WTC11 (cell line): ENCODE measurements at regions not wholly inside any gene's neighbourhood (a gene's known extent, or its start where the extent isn't known, plus 50 kb on each side); places are given as distances from the start of the nearest gene placed in this dataset.
A peak's percentile ranks its signal among the peaks of the same experiment; 100 is the strongest.

Experiments used
- ATAC-seq: fragments of 200-7000 bp; cut with Tn5 transposase; 2 replicates; pipeline ENCODE4 v1.10.0; 2021; ENCODE audit warnings: mild to moderate bottlenecking, moderate library complexity
- CTCF ChIA-PET: fragments of 300-600 bp; sonication (Branson Sonifier 250); formaldehyde crosslinking; loops from one replicate; lab custom pipeline; 2021; ENCODE audit warnings: antibody characterized with exemption; lab: Charles Lee
- POLR2A ChIA-PET: fragments of 350-600 bp; sonication (Branson Sonifier 250); formaldehyde crosslinking; loops from one replicate; lab custom pipeline; 2021; ENCODE audit warnings: antibody characterized with exemption; lab: Charles Lee
- DNase-seq: peaks from one replicate; pipeline ENCODE4 v3.0.0; 2021; ENCODE audit warnings: low spot score
- H3K27ac Mint-ChIP-seq: 2 replicates; pipeline ENCODE4 v1.8.0; 2021; ENCODE audit warnings: mixed read lengths
- H3K27me3 Mint-ChIP-seq: 2 replicates; pipeline ENCODE4 v1.8.0; 2021; ENCODE audit warnings: low read depth, mild to moderate bottlenecking, moderate library complexity, mixed read lengths
- H3K36me3 Mint-ChIP-seq: 2 replicates; pipeline ENCODE4 v1.8.0; 2021; ENCODE audit warnings: mixed read lengths
- H3K4me1 Mint-ChIP-seq: 2 replicates; pipeline ENCODE4 v1.8.0; 2022; ENCODE audit warnings: mixed read lengths
- H3K4me3 Mint-ChIP-seq: 2 replicates; pipeline ENCODE4 v1.8.0; 2021; ENCODE audit warnings: mild to moderate bottlenecking, moderate library complexity, mixed read lengths
- H3K9me3 Mint-ChIP-seq: 2 replicates; pipeline ENCODE4 v1.8.0; 2021; ENCODE audit warnings: mixed read lengths
- AR ChIP-seq: fragments of 250-450 bp; sonication (Bioruptor Pico); IDR thresholded peaks from 2 replicates; pipeline ENCODE4 v1.9.0; 2021; ENCODE audit warnings: mild to moderate bottlenecking
- ATF3 ChIP-seq: sonication (generic); formaldehyde crosslinking; conservative IDR thresholded peaks from 2 replicates; pipeline ENCODE4 v1.8.1; 2022; ENCODE audit warnings: mild to moderate bottlenecking, missing genetic modification reagents
- CBFB ChIP-seq: sonication (generic); formaldehyde crosslinking; IDR thresholded peaks from 2 replicates; pipeline ENCODE4 v1.8.1; 2022; ENCODE audit warnings: mild to moderate bottlenecking, low read depth, missing genetic modification reagents
- CTCF ChIP-seq: fragments of 200-600 bp; IDR thresholded peaks from 2 replicates; pipeline ENCODE4 v1.8.0; 2022; ENCODE audit warnings: antibody characterized with exemption
- IRF1 ChIP-seq: sonication (generic); formaldehyde crosslinking; IDR thresholded peaks from 2 replicates; pipeline ENCODE4 v1.8.0; 2023; ENCODE audit warnings: missing genetic modification reagents
- JUN ChIP-seq: sonication (generic); formaldehyde crosslinking; IDR thresholded peaks from 2 replicates; pipeline ENCODE4 v1.8.0; 2023; ENCODE audit warnings: mild to moderate bottlenecking, missing genetic modification reagents
- MAX ChIP-seq: sonication (generic); formaldehyde crosslinking; IDR thresholded peaks from 2 replicates; pipeline ENCODE4 v1.8.0; 2022; ENCODE audit warnings: mild to moderate bottlenecking, missing genetic modification reagents
- PRDM15 ChIP-seq: sonication (generic); formaldehyde crosslinking; IDR thresholded peaks from 2 replicates; pipeline ENCODE4 v1.8.0; 2022; ENCODE audit warnings: missing genetic modification reagents
- SP1 ChIP-seq: sonication (generic); formaldehyde crosslinking; conservative IDR thresholded peaks from 2 replicates; pipeline ENCODE4 v1.8.1; 2022; ENCODE audit warnings: missing genetic modification reagents
- TEAD1 ChIP-seq: sonication (generic); formaldehyde crosslinking; IDR thresholded peaks from 2 replicates; pipeline ENCODE4 v1.8.0; 2022; ENCODE audit warnings: mild to moderate bottlenecking, missing genetic modification reagents
- TP53 ChIP-seq: sonication (generic); formaldehyde crosslinking; IDR thresholded peaks from 2 replicates; pipeline ENCODE4 v1.8.1; 2023; ENCODE audit warnings: mild to moderate bottlenecking, missing genetic modification reagents
- USF1 ChIP-seq: sonication (generic); formaldehyde crosslinking; IDR thresholded peaks from 2 replicates; pipeline ENCODE4 v1.8.0; 2022; ENCODE audit warnings: mild to moderate bottlenecking, missing genetic modification reagents
- USF2 ChIP-seq: sonication (generic); formaldehyde crosslinking; IDR thresholded peaks from 2 replicates; pipeline ENCODE4 v1.8.1; 2023; ENCODE audit warnings: mild to moderate bottlenecking, missing genetic modification reagents, moderate library complexity
- ZMAT4 ChIP-seq: fragments of 250-450 bp; sonication (Bioruptor Pico); IDR thresholded peaks from 2 replicates; pipeline ENCODE4 v1.9.0; 2021; ENCODE audit warnings: mild to moderate bottlenecking
- ZNF317 ChIP-seq: sonication (generic); formaldehyde crosslinking; IDR thresholded peaks from 2 replicates; pipeline ENCODE4 v1.8.1; 2023; ENCODE audit warnings: low read depth, mild to moderate bottlenecking, moderate library complexity, missing genetic modification reagents, borderline replicate concordance

GRCh38 chr2:238970553-238971081, 122.7 kb downstream of the TWIST2 start:
- H3K9me3 Mint-ChIP-seq = peaks cover 9% of the 10 kb centered on the region
- ChIA-PET POLR2A (no interaction called here), CTCF (interaction anchor here (0.7 to 0.9 kb wide), 2 partner anchors 15 to 20 kb away, joined by 3 to 4 read pairs; no protein-coding TSS in a partner anchor)
- H3K27ac Mint-ChIP-seq = no peak overlapping the region
- peak; percentile 93 for TF ChIP-seq MAX
- TF ChIP-seq USF1 (CRISPR knock-in tag) = peak; percentile 93
- peak; percentile 92 for TF ChIP-seq USF2 (CRISPR knock-in tag)
- TF ChIP-seq IRF1 = no peak
- TF ChIP-seq TP53 (CRISPR knock-in tag) = no peak
- 0 out of 2 replicates have a peak, but pooled peaks have one; percentile 24 for TF ChIP-seq CBFB (CRISPR knock-in tag)
- peak; percentile 99 for TF ChIP-seq CTCF
- TF ChIP-seq SP1 (CRISPR knock-in tag) = 0 out of 2 replicates have a peak, but pooled peaks have one; percentile 15
- ATAC-seq (peak; percentile 83), DNase-seq (peak; percentile 80)
- H3K4me1 Mint-ChIP-seq = peaks cover 9% of the 10 kb centered on the region
- H3K4me3 Mint-ChIP-seq = no peak overlapping the region
- H3K36me3 Mint-ChIP-seq = peaks cover 3% of the 10 kb centered on the region; the same call in 1 of the 2 replicates
- H3K27me3 Mint-ChIP-seq = peaks cover 17% of the 10 kb centered on the region

GRCh38 chr2:238971318-238972145, 123.6 kb downstream of the TWIST2 start:
- peaks cover 17% of the 10 kb centered on the region for H3K9me3 Mint-ChIP-seq
- DNase-seq = no peak
- no peak overlapping the region for H3K27ac Mint-ChIP-seq
- no peak overlapping the region for H3K4me3 Mint-ChIP-seq
- POLR2A ChIA-PET = no interaction called here
- peaks cover 5% of the 10 kb centered on the region; the same call in 1 of the 2 replicates for H3K36me3 Mint-ChIP-seq
- H3K4me1 Mint-ChIP-seq = peaks cover 9% of the 10 kb centered on the region
- CTCF ChIA-PET = interaction anchor here (0.7 to 0.9 kb wide), 2 partner anchors 16 to 21 kb away, joined by 3 to 4 read pairs; no protein-coding TSS in a partner anchor
- no peak for ATAC-seq
- peaks cover 17% of the 10 kb centered on the region for H3K27me3 Mint-ChIP-seq
- TF ChIP-seq AR (CRISPR knock-in tag) = no peak
- no peak for TF ChIP-seq PRDM15
- TF ChIP-seq USF2 (CRISPR knock-in tag) = no peak
- TF ChIP-seq MAX = no peak
- TF ChIP-seq CTCF = no peak
- no peak for TF ChIP-seq TEAD1 (CRISPR knock-in tag)
- no peak for TF ChIP-seq ZNF317
- TF ChIP-seq ZMAT4 (CRISPR knock-in tag) = no peak
- no peak for TF ChIP-seq JUN (CRISPR knock-in tag)
- no peak for TF ChIP-seq ATF3 (CRISPR knock-in tag)
